LHCN-M2 (cell line): ENCODE measurements at regions not wholly inside any gene's neighbourhood (a gene's known extent, or its start where the extent isn't known, plus 50 kb on each side); places are given as distances from the start of the nearest gene placed in this dataset.

Experiments
- DNase-seq: peaks from one replicate; pipeline ENCODE4 v3.0.0-alpha.2; 2012; ENCODE audit warnings: low read depth

- no peak for DNase-seq
Observed at GRCh38 chr6:87851674-87852299, 149.8 kb upstream of the AKIRIN2 start.

GRCh38 chr6:87848616-87849015 lies 146.6 kb upstream of the AKIRIN2 start:
- no peak for DNase-seq

- no peak for DNase-seq
Observed at GRCh38 chr6:87847830-87848210, 145.8 kb upstream of the AKIRIN2 start.

DNA sequence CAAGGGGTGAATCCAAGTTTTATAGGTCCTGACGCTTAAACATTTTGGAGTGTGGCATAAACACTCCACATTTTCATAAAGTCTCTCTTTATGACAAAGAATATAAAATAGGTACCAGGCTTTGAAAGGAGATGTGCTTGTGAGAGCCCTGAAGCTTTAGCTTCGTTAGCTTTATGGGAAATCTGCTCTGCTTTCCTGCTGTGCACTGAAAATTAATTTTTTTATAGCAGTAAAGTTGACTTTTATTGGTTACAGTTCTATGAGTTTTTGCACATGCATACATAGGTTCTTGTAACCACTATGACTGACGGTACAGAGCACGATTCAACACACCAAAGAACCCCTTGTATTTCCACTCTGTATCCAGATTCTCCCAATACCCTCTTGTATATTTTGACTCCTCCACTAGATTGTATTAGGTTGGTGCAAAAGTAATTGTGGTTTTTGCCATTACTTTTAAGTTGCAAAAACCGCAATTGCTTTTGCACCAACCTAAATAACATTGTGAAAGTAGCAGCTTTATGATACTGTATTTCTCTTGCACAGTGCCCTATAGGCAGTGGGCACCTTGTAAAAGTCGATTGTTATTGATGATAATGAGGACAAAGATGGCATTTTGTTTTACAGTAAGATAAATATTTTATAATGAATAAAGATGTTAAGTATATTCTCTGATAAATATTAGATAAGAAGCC lies 145.2 kb upstream of the AKIRIN2 start:
- DNase-seq: no peak

- no peak for DNase-seq
Observed at GRCh38 chr6:87846434-87846833, 144.4 kb upstream of the AKIRIN2 start.

DNA sequence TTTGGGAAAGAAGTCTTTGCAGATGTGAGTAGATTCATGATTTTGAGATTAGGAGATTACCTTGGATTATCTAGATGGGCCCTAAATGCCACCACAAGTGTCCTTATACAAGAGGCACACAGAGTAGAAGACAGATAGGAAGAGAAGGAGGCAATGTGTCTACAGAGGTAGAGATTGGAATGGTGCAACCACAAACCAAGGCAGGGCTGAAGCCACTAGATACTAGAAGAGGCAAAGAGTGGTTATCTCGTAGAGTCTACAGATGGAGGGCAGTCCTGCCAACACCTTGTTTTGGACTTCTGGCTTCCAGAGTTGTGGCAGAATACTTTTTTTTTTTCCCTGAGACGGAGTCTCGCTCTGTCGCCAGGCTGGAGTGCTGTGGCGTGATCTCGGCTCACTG lies 138.3 kb upstream of the AKIRIN2 start:
- no peak for DNase-seq

GRCh38 chr6:87837876-87838275 lies 135.8 kb upstream of the AKIRIN2 start:
- no peak for DNase-seq

DNA sequence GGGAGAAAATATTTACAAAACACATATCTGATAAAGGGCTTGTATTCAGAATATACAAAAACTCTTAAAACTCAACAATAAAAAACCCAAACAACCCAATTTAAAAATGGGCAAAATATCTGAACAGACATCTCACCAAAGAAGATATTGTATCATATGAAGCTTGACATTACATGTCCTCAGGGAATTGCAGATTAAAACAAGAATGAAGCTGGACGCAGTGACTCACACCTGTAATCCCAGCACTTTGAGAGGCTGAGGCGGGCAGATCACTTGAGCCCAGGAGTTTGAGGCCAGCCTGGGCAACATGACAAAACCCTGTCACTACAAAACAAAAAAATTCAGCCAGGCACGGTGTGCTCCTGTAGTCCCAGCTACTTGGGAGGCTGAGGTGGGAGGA lies 135.4 kb upstream of the AKIRIN2 start:
- DNase-seq: no peak

- peak; percentile 26 for DNase-seq
Observed at GRCh38 chr6:87832025-87832825, 130.2 kb upstream of the AKIRIN2 start.

GRCh38 chr6:87830907-87831306 lies 128.9 kb upstream of the AKIRIN2 start:
- DNase-seq: no peak

- DNase-seq: no peak
Observed at GRCh38 chr6:87829622-87830121, 127.6 kb upstream of the AKIRIN2 start.

GRCh38 chr6:87828044-87828443 lies 126.0 kb upstream of the AKIRIN2 start:
- no peak for DNase-seq

DNA sequence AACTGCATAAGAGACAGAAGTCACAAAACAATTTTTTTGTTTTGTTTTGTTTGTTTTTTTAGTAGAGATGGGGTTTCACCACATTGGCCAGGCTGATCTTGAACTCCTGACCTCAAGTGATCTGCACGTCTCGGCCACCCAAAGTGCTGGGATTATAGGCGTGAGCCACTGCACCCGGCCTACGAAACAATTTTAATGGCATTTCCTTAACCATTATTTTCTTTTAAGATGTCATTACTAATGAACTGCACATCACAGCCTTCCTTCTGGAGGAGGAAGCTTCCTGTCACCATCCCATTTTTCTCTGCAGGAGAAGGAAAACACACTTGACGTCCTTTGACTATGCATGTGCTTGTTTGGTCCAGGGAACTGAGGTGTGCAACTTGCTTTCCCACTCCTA lies 125.3 kb upstream of the AKIRIN2 start:
- no peak for DNase-seq

DNA sequence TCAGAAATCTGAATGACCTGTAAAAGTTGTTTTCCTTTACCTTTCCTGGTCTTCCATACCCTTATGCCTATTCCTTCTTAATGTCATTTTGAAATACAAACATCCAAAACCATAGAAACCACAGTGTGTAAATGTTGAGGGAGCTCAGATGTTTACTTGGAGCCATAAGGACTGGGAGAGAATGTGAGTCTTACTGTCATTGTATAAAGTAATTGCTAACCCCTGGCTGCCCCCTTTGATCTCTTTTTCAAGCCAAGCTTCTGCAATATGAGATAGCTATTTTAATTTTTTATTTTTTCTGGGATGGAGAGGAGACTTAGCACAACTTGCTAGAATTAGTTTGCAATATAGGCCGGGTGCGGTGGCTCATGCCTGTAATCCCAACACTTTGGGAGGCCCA lies 124.4 kb upstream of the AKIRIN2 start:
- DNase-seq: no peak

DNA sequence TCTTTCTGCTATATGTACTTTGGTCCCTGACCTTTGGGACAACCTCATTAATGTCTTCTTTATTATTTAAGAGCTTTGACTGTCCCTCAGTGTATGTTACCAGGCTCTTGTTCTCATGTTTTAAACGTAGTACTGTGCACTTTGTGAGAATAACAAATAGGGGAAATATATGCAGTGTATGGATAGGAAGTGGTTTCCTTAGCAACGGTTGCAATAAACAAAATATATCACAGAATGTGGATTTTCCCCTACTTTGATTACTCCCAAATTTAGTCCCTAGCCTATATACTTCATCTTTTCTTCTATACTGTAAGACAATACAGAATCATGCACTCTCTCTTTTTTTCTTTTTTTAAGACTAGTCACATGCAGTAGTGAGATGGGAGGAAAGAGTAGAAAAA lies 123.8 kb upstream of the AKIRIN2 start:
- no peak for DNase-seq

DNA sequence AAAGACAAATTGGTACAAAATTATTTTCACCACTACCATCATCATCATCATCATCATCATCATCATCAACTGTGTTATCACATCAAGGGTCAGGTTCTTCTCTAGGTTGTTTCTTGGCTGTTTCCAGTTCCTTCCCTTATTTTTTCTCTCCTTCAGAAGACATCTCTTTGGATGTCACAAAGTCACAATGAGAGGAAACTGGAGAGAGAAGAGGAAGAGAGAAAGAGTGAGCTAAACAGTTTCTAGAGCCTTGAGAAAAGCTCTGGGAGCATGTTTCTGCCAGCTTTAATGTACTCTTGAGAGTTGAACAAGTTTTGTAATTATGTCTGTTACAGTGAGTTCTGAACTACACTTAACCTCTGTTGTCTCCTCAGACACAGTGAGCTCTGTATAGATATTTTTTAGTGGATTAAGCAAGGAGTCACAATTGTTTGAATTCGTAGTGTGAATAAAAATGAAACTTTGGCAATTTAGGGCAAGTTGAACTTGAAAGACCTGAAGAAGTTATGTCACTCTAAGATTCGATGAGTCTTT lies 123.0 kb upstream of the AKIRIN2 start:
- DNase-seq: no peak

- DNase-seq: no peak
Observed at GRCh38 chr6:87822011-87822410, 120.0 kb upstream of the AKIRIN2 start.

DNA sequence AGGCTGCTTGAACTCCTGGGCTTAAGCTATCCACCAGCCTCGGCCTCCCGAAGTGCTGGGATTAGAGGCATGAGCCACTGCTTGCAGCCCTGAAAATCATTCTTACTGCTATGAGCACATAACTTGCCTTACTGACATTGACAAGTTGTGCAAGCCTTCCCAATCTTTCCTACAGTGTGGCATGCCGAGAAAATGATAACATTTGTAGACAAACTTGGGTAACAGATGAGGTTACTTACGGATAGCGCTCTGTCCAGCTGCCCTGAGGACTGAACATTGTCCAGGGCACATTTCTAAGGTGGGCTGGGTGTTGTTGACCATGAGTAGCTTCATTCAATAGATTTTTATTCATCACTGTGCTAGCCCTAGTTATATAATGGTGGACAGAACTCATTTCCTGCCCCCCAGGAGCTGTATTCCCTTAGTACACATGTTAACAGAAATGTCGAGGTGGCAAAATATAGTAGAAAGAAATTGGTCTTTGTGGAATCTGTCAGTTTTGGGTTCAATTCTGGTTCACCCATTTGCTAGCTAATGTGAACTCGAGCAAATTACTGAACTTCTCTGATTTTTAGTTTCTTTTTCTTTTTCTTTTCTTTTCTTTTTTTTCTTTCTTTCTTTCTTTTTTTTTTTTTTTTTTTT lies 118.4 kb upstream of the AKIRIN2 start:
- no peak for DNase-seq

GRCh38 chr6:87817183-87817582 lies 115.2 kb upstream of the AKIRIN2 start:
- DNase-seq: peak; percentile 18

GRCh38 chr6:87815449-87815848 lies 113.4 kb upstream of the AKIRIN2 start:
- no peak for DNase-seq

GRCh38 chr6:87808005-87808757 lies 106.1 kb upstream of the AKIRIN2 start:
- DNase-seq: peak; percentile 76
